Type B pancreatic cell (in vitro differentiated cells): ENCODE measurements at regions not wholly inside any gene's neighbourhood (a gene's known extent, or its start where the extent isn't known, plus 50 kb on each side); places are given as distances from the start of the nearest gene placed in this dataset.

ENCODE experiments used
- DNase-seq: peaks from one replicate; pipeline ENCODE4 v3.0.0; 2021; ENCODE audit warnings: mixed read lengths; ENCODE audit not compliant: unreplicated experiment; ENCODE audit errors: extremely low spot score
- H3K27ac Mint-ChIP-seq: 2 replicates; pipeline ENCODE4 v1.8.0; 2021; ENCODE audit warnings: mild to moderate bottlenecking, mixed read lengths
- H3K27me3 Mint-ChIP-seq: 2 replicates; pipeline ENCODE4 v1.8.0; 2021; ENCODE audit warnings: mixed read lengths
- H3K36me3 Mint-ChIP-seq: 2 replicates; pipeline ENCODE4 v1.8.0; 2021; ENCODE audit warnings: mixed read lengths
- H3K4me1 Mint-ChIP-seq: one replicate; pipeline ENCODE4 v1.8.0; 2021; ENCODE audit warnings: mixed read lengths; ENCODE audit not compliant: unreplicated experiment
- H3K4me3 Mint-ChIP-seq: 2 replicates; pipeline ENCODE4 v1.8.0; 2021; ENCODE audit warnings: mild to moderate bottlenecking, mixed read lengths
- H3K9me3 Mint-ChIP-seq: 2 replicates; pipeline ENCODE4 v1.8.0; 2021; ENCODE audit warnings: mixed read lengths
- CTCF ChIP-seq: fragments of 200-600 bp; sonication (generic); conservative IDR thresholded peaks from 2 replicates; pipeline ENCODE4 v1.5.0; 2021; ENCODE audit warnings: antibody characterized with exemption, mild to moderate bottlenecking

- Mint-ChIP-seq H3K4me1 (no peaks in the 10 kb centered on the region), H3K27me3 (peaks cover 3% of the 10 kb centered on the region), H3K4me3 (no peak overlapping the region)
Observed at GRCh38 chr1:88022516-88022915, 661.6 kb upstream of the PKN2 start.

GRCh38 chr1:88029142-88029541 is 654.9 kb upstream of the PKN2 start:
- Mint-ChIP-seq H3K4me1 (no peaks in the 10 kb centered on the region), H3K27me3 (no peaks in the 10 kb centered on the region), H3K4me3 (no peak overlapping the region), H3K36me3 (no peaks in the 10 kb centered on the region), H3K27ac (no peak overlapping the region), H3K9me3 (peaks cover 11% of the 10 kb centered on the region)
- no peak for DNase-seq
- TF ChIP-seq CTCF, result peak; percentile 54

More at GRCh38 chr1:88022516-88022915, 661.6 kb upstream of the PKN2 start:
- Mint-ChIP-seq H3K9me3 (peaks cover 9% of the 10 kb centered on the region), H3K27ac (no peak overlapping the region), H3K36me3 (no peaks in the 10 kb centered on the region)
- DNase-seq, result no peak
- TF ChIP-seq CTCF, result no peak

GRCh38 chr1:88029899-88030298 is 654.2 kb upstream of the PKN2 start:
- H3K9me3 Mint-ChIP-seq, result peaks cover 8% of the 10 kb centered on the region
- H3K4me3 Mint-ChIP-seq, result no peak overlapping the region
- TF ChIP-seq CTCF, result no peak
- no peak for DNase-seq
- H3K27me3 Mint-ChIP-seq, result no peaks in the 10 kb centered on the region
- H3K4me1 Mint-ChIP-seq, result no peaks in the 10 kb centered on the region
- no peak overlapping the region for H3K27ac Mint-ChIP-seq
- H3K36me3 Mint-ChIP-seq, result no peaks in the 10 kb centered on the region

GRCh38 chr1:88035578-88035977 is 648.5 kb upstream of the PKN2 start:
- no peak for TF ChIP-seq CTCF
- Mint-ChIP-seq H3K27me3 (no peaks in the 10 kb centered on the region), H3K27ac (no peak overlapping the region), H3K9me3 (peaks cover 9% of the 10 kb centered on the region), H3K4me3 (no peak overlapping the region), H3K36me3 (no peaks in the 10 kb centered on the region), H3K4me1 (no peaks in the 10 kb centered on the region)
- DNase-seq, result no peak

- H3K36me3 Mint-ChIP-seq, result no peaks in the 10 kb centered on the region
- no peak overlapping the region for H3K4me3 Mint-ChIP-seq
- no peak for TF ChIP-seq CTCF
- peaks cover 9% of the 10 kb centered on the region for H3K9me3 Mint-ChIP-seq
- no peaks in the 10 kb centered on the region for H3K27me3 Mint-ChIP-seq
- no peak for DNase-seq
- H3K4me1 Mint-ChIP-seq, result no peaks in the 10 kb centered on the region
- no peak overlapping the region for H3K27ac Mint-ChIP-seq
Observed at GRCh38 chr1:88036345-88037014, 647.6 kb upstream of the PKN2 start.

GRCh38 chr1:88039240-88039639 is 644.8 kb upstream of the PKN2 start:
- Mint-ChIP-seq H3K9me3 (peaks cover 9% of the 10 kb centered on the region), H3K36me3 (no peaks in the 10 kb centered on the region), H3K4me3 (no peak overlapping the region), H3K4me1 (no peaks in the 10 kb centered on the region), H3K27me3 (no peaks in the 10 kb centered on the region), H3K27ac (no peak overlapping the region)
- TF ChIP-seq CTCF, result no peak
- no peak for DNase-seq
